Uterus (tissue), 2 donors: ENCODE measurements at regions not wholly inside any gene's neighbourhood (a gene's known extent, or its start where the extent isn't known, plus 50 kb on each side); places are given as distances from the start of the nearest gene placed in this dataset.

ENCODE experiments used
- CTCF ChIP-seq, 4 experiments: fragments of 200-600 bp in 2 of 4; fragments of 450-650 bp in 2 of 4; sonication (generic) in 2 of 4; IDR thresholded peaks; one replicate each; pipeline ENCODE4 v1.5.1; 2016 to 2019; ENCODE audit warnings: antibody characterized with exemption in 4 of 4, mild to moderate bottlenecking in 2 of 4, moderate library complexity in 1 of 4
- POLR2A ChIP-seq, 2 donors: fragments of 450-650 bp; IDR thresholded peaks; one replicate each; pipeline ENCODE4 v1.6.1; 2016; ENCODE audit warnings: antibody characterized with exemption in 2 of 2, mild to moderate bottlenecking in 1 of 2, moderate library complexity in 1 of 2

- no peak for TF ChIP-seq CTCF (IDR thresholded peaks at IDR 0.05)
- no peak for TF ChIP-seq POLR2A (IDR thresholded peaks at IDR 0.05)
Measured at GRCh38 chr16:50487528-50487927, 60.7 kb upstream of the NKD1 start.
